ENCODE measurements at regions not wholly inside any gene's neighbourhood (a gene's known extent, or its start where the extent isn't known, plus 50 kb on each side); places are given as distances from the start of the nearest gene placed in this dataset.

DNA sequence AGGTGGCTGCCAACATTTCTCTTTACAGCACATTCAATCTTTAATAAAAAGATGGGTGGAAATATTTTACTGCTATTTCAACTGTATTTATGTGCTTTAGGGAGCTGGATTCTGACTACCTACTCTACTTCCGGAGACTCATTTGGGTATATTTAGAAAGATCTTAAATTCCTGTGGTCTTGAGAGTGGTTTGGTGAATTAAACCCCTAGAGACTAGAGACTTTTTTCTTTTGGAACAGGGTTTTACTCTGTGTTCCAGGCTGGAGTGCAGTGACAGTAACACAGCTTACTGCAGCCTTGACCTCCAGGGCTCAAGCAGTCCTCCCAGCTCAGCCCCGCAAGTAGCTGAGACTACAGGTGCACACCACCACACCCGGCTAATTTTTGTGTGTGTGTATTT is 79.0 kb upstream of the HABP2 start:
- TF ChIP-seq POLR2AphosphoS5 (IDR thresholded peaks at IDR 0.05; ENCODE audit: low read depth, low read length) (no peak), JUND (IDR thresholded peaks at IDR 0.05) (no peak), EZH2 (IDR thresholded peaks at IDR 0.05) (no peak), POLR2A (IDR thresholded peaks at IDR 0.05; ENCODE audit: borderline replicate concordance, extremely low read depth, insufficient read depth, insufficient read length) (no peak)
- TF ChIP-seq, protein P1, sequence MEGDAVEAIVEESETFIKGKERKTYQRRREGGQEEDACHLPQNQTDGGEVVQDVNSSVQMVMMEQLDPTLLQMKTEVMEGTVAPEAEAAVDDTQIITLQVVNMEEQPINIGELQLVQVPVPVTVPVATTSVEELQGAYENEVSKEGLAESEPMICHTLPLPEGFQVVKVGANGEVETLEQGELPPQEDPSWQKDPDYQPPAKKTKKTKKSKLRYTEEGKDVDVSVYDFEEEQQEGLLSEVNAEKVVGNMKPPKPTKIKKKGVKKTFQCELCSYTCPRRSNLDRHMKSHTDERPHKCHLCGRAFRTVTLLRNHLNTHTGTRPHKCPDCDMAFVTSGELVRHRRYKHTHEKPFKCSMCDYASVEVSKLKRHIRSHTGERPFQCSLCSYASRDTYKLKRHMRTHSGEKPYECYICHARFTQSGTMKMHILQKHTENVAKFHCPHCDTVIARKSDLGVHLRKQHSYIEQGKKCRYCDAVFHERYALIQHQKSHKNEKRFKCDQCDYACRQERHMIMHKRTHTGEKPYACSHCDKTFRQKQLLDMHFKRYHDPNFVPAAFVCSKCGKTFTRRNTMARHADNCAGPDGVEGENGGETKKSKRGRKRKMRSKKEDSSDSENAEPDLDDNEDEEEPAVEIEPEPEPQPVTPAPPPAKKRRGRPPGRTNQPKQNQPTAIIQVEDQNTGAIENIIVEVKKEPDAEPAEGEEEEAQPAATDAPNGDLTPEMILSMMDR (IDR thresholded peaks at IDR 0.05 in 2 of 3, conservative IDR thresholded peaks at IDR 0.05 in 1 of 3; ENCODE audit: borderline replicate concordance in 1 of 3, insufficient read depth in 1 of 3, low read depth in 2 of 3, low read length in 2 of 3) = no peak
